ELR (cell line): ENCODE measurements at regions not wholly inside any gene's neighbourhood (a gene's known extent, or its start where the extent isn't known, plus 50 kb on each side); places are given as distances from the start of the nearest gene placed in this dataset.
"Not testable (repeated sequence)": the region's sequence is repeated elsewhere in the genome, so short reads cannot be mapped to it uniquely, and the experiment has no call there.

Experiments
- DNase-seq: peaks from one replicate; pipeline ENCODE4 v3.0.0-alpha.2; 2015; ENCODE audit warnings: low read depth

- no peak for DNase-seq
These were observed 76.1 kb upstream of the PDSS1 start for GRCh38 chr10:26621243-26621888.

GRCh38 chr10:26621889-26622711 lies 75.4 kb upstream of the PDSS1 start:
- DNase-seq = peak; percentile 19

GRCh38 chr10:26622891-26623290 lies 74.6 kb upstream of the PDSS1 start:
- DNase-seq = no peak

GRCh38 chr10:26624006-26624405 lies 73.5 kb upstream of the PDSS1 start:
- DNase-seq = no peak

- DNase-seq = no peak
These were observed 71.4 kb upstream of the PDSS1 start for GRCh38 chr10:26626066-26626465.

GRCh38 chr10:26627324-26627723 lies 70.2 kb upstream of the PDSS1 start:
- peak; percentile 37 for DNase-seq

GRCh38 chr10:26628395-26628794 lies 69.1 kb upstream of the PDSS1 start:
- DNase-seq = no peak

GRCh38 chr10:26632171-26632570 lies 65.3 kb upstream of the PDSS1 start:
- not testable (repeated sequence) for DNase-seq

- DNase-seq = not testable (repeated sequence)
These were observed 63.4 kb upstream of the PDSS1 start for GRCh38 chr10:26634111-26634510.

GRCh38 chr10:26637521-26638275 lies 59.8 kb upstream of the PDSS1 start:
- DNase-seq = no peak

- DNase-seq = no peak
These were observed 57.1 kb upstream of the PDSS1 start for GRCh38 chr10:26640391-26640790.

- DNase-seq = no peak
These were observed 54.4 kb upstream of the PDSS1 start for GRCh38 chr10:26642896-26643653.

GRCh38 chr10:26647602-26648244 lies 49.8 kb upstream of the PDSS1 start:
- DNase-seq = no peak
